ENCODE measurements at regions not wholly inside any gene's neighbourhood (a gene's known extent, or its start where the extent isn't known, plus 50 kb on each side); places are given as distances from the start of the nearest gene placed in this dataset.

DNA sequence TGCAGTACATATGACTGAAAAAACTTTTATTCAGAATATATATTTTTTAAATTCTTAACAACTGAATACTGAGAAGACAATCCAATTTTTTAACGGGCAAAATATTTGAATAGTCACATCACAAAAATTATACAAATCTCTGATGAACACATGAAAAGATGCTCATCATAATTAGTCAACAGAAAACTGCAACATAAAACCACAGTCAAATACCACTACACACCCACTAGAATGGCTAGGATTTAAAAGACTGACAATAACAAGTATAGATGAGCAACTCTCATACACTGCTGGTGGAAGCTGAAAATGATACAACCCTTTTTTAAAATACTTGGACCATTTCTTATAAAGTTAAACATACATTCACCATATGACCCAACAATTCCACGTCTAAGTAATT lies 87.7 kb upstream of the TNFSF4 start:
- H3K27ac Mint-ChIP-seq (ENCODE audit: unreplicated experiment) = no peak overlapping the region
- no peaks in the 10 kb centered on the region for H3K36me3 Mint-ChIP-seq (ENCODE audit: low read depth)
- H3K27me3 Mint-ChIP-seq (ENCODE audit: low read depth) = no peaks in the 10 kb centered on the region
- no peak for DNase-seq (ENCODE audit: low spot score)
- no peaks in the 10 kb centered on the region for H3K4me1 Mint-ChIP-seq (ENCODE audit: low read depth)
- no peak overlapping the region for H3K4me3 Mint-ChIP-seq (ENCODE audit: unreplicated experiment)
- peaks cover 16% of the 10 kb centered on the region for H3K9me3 Mint-ChIP-seq (ENCODE audit: low read depth)
- no peak for TF ChIP-seq CTCF (IDR thresholded peaks at IDR 0.05)

DNA sequence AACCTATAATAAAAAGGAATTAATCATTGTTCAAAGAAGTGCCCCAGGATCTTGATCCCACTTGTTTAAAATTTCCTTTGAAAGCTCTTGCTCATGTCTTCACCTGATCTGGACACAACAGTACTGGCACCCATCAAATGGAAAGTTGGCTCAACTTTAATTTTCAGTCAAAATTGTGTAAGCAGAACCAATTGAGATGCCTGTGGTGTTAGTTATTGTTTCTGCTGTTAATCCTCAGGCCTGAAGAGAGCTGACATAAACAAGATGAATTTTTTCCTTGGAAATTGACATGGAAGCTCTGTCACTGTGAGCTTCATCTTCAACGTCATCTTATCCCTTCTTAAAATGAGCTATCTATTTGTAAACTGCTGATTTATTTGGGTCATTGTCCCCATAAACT lies 88.3 kb upstream of the TNFSF4 start:
- no peaks in the 10 kb centered on the region for H3K4me1 Mint-ChIP-seq (ENCODE audit: low read depth)
- no peak for TF ChIP-seq CTCF (IDR thresholded peaks at IDR 0.05)

GRCh38 chr1:173295995-173296394 lies 88.9 kb upstream of the TNFSF4 start:
- no peaks in the 10 kb centered on the region for H3K36me3 Mint-ChIP-seq (ENCODE audit: low read depth)
- no peak overlapping the region for H3K27ac Mint-ChIP-seq (ENCODE audit: unreplicated experiment)
- H3K9me3 Mint-ChIP-seq (ENCODE audit: low read depth) = peaks cover 16% of the 10 kb centered on the region
- no peak overlapping the region for H3K4me3 Mint-ChIP-seq (ENCODE audit: unreplicated experiment)
- DNase-seq (ENCODE audit: low spot score) = no peak
- no peaks in the 10 kb centered on the region for H3K27me3 Mint-ChIP-seq (ENCODE audit: low read depth)
- no peak for TF ChIP-seq CTCF (IDR thresholded peaks at IDR 0.05)
- no peaks in the 10 kb centered on the region for H3K4me1 Mint-ChIP-seq (ENCODE audit: low read depth)

More for the DNA sequence above, 88.3 kb upstream of the TNFSF4 start:
- H3K36me3 Mint-ChIP-seq (ENCODE audit: low read depth) = no peaks in the 10 kb centered on the region
- no peak overlapping the region for H3K4me3 Mint-ChIP-seq (ENCODE audit: unreplicated experiment)
- peaks cover 16% of the 10 kb centered on the region for H3K9me3 Mint-ChIP-seq (ENCODE audit: low read depth)
- no peak for DNase-seq (ENCODE audit: low spot score)
- H3K27ac Mint-ChIP-seq (ENCODE audit: unreplicated experiment) = no peak overlapping the region
- no peaks in the 10 kb centered on the region for H3K27me3 Mint-ChIP-seq (ENCODE audit: low read depth)

GRCh38 chr1:173297798-173298391 lies 90.8 kb upstream of the TNFSF4 start:
- no peak for DNase-seq (ENCODE audit: low spot score)
- Mint-ChIP-seq H3K36me3 (ENCODE audit: low read depth) (no peaks in the 10 kb centered on the region), H3K27ac (ENCODE audit: unreplicated experiment) (no peak overlapping the region), H3K9me3 (ENCODE audit: low read depth) (peaks cover 9% of the 10 kb centered on the region), H3K27me3 (ENCODE audit: low read depth) (no peaks in the 10 kb centered on the region), H3K4me1 (ENCODE audit: low read depth) (no peaks in the 10 kb centered on the region), H3K4me3 (ENCODE audit: unreplicated experiment) (no peak overlapping the region)
- TF ChIP-seq CTCF (IDR thresholded peaks at IDR 0.05) = no peak

GRCh38 chr1:173300061-173301044 lies 93.2 kb upstream of the TNFSF4 start:
- H3K4me1 Mint-ChIP-seq (ENCODE audit: low read depth) = no peaks in the 10 kb centered on the region
- no peaks in the 10 kb centered on the region for H3K27me3 Mint-ChIP-seq (ENCODE audit: low read depth)
- DNase-seq (ENCODE audit: low spot score) = no peak
- H3K9me3 Mint-ChIP-seq (ENCODE audit: low read depth) = peaks cover 6% of the 10 kb centered on the region
- H3K36me3 Mint-ChIP-seq (ENCODE audit: low read depth) = no peaks in the 10 kb centered on the region
- no peak for TF ChIP-seq CTCF (IDR thresholded peaks at IDR 0.05)
- H3K4me3 Mint-ChIP-seq (ENCODE audit: unreplicated experiment) = no peak overlapping the region
- no peak overlapping the region for H3K27ac Mint-ChIP-seq (ENCODE audit: unreplicated experiment)
